ENCODE measurements at regions not wholly inside any gene's neighbourhood (a gene's known extent, or its start where the extent isn't known, plus 50 kb on each side); places are given as distances from the start of the nearest gene placed in this dataset.

DNA sequence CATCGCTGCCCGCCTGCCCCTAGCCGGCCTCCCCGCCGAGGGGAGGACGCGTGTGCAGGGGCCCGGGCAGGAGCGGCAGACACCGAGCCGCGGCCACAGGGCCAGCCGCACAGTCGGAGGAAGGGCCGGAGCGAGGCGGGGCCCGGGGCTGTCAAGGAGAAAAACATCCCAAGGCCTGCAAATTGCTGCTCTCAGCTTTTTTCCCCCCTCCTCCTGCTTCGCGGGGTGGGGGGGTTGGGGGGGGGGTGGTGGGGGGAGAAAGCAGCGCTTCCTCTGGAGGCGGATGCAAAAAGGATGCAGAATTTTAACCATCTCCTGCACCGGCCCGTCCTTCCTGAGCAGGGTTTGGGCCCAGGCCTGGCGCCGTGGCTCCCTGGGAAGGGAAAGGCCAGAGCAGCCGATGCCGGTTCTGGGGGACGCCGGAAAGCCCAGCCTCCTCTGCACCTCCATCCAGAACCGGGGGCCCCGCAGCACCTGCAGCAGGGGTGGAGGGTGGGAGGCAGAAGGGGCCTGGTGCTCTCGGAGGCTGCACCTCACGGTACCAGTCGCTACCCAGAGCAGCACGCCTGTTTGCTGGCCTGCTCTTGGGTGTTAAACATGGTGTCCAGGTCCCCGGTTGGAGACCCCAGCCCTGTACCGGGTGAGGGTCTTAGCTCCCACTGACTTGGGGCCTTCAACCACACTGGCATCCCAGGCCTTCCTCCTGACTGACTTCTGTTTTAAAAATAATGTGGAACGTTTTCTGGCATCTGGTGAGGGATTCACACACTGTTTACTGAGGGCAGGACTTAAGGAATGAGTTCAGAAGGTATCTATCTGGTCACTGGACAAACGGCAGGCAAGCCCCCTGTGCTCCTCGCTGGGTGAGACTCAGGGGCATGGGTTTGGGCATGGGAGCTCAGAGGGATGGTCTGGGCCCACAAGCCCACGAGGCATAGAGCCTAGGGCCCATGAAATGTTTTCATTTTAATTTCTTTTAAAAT lies 77.4 kb upstream of the WNT7B start:
- no peak for DNase-seq

DNA sequence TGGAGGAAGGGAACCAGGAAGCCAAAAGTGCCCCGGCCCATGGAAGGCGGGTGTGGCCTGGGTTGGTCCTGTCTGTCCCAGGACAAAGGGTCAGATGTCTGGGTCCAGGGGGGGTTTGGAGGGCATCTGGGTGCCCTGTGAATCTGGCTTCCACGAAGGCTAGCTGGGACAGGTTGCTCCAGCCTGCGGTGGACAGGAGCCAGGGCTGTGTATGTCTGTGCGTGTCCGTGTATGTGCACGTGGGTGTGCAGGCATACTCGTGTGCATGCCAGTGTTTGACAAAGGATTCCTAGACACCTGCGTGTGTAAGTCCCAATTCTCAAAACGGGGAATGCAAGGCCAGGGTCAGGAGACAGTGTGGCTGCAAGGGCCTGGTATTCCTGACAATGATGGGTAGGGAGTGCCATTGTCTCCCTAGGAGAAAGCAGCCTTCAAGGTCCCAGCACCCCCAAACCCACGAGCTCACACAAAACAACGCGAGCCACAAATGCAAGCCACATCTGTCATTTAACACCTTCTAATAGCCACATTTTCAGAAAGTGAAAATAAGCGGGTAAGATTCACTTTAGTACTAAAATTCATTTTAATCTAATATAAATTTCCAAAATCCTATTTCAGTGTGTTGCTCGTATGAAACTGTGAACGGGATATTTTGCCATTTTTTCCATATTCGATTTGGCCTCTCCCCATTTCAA lies 78.4 kb upstream of the WNT7B start:
- no peak for DNase-seq

DNA sequence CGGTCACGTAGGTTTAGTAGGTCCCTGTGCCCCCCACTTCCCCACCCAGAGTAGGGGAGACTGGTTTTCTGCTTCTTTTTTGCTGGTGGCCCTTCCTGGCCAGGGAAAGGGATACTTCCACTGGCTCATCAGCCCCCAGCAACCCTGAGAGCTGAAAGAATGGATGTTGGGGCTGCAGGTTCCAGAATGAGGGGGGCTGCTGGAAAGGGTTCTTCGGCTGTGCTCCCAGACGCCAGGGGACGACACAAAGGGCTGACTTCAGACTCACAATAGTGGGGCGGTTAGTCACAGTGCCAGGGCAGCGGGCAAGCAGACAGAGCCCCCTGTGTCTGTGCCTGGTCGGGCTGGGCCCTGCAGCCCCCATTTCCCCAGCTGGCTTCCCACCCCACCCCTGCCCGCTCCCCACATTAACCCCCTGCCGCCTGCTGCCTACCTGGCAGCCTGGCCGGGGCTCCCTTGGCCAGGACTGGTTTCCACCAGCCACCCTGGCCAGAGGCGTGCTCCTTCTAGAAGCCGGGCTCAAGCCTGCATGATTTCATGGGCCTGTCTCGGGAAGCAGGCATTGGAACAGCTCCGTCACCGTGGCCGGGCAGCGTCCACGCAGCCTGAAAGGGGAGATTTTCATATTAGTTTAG lies 79.1 kb upstream of the WNT7B start:
- DNase-seq = no peak

DNA sequence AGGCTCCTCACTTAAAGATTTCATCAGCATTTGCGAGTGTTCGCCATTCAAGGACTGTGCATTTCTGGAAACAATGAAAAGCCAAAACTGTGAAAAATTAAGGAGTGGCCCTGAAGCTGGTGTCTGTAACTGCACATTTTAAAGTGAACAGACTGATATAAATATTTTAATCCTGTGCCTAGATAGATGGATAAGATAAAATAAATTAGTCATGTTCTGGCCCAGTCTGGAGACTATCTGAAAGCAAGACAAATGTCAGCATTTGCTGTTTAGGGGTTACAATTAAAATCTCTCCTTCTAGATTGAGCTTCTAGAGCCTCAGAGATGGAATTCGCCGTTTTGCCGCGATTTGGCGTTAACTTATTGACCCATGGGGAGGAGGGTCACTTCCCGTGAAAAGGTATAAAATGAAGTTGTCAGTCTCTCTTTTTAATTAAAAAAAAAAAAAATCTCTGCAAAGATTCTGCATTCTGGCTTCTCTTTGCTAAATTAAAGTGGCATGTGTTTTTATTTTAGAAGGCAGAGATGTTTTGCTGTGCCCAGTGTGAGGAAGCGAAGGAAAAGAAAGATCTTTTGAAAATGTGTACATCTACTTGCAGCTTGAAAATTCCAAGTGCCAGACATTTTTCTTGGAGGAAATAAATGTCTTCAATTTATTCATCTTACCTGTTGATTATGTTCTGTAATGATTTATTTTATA lies 79.7 kb upstream of the WNT7B start:
- no peak for DNase-seq

DNA sequence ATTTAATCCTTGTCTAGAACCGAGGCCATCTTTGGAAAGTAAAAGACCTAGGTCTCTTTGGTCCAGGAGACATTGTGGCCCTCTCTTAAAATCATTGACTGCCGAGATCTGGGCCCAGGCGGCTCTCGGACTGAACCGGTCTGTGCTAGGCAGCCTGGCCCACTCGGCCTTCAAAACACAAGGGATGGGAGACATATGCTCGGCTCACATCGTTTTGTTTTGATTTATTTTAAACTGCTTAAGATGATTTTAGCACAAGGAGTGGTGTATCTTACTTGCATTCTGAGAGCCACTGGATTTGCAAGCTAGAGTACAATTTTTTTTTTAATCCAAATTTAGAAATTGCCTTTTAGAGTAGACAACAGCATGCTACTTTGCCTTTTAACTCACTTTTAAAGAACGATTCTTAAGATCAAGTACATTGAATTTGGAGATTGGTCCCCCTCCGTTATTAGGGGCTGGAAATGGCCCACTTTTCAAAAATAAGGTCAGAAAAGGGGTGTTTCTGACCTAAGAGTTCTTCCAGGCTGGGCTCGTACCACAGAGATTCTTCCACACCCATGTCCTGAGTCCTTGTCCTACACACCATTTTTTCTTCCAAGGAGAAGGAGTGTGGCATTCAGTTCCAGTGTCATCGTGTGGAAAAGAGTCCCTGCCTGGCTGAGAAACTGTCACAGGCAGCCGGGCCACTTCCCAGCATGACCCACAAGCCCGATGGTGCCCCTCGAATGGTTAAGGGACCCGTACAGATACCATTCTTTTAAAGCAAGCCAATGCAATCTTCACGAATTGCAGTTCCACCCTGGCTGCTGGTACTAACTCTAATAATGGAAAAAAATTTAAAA lies 80.5 kb upstream of the WNT7B start:
- DNase-seq = no peak

GRCh38 chr22:46058091-46058420 lies 81.1 kb upstream of the WNT7B start:
- no peak for DNase-seq

- no peak for DNase-seq
These were observed 81.9 kb upstream of the WNT7B start for GRCh38 chr22:46058591-46059519.

GRCh38 chr22:46060292-46061123 lies 83.5 kb upstream of the WNT7B start:
- no peak for DNase-seq

GRCh38 chr22:46061124-46061500 lies 84.2 kb upstream of the WNT7B start:
- no peak for DNase-seq

DNA sequence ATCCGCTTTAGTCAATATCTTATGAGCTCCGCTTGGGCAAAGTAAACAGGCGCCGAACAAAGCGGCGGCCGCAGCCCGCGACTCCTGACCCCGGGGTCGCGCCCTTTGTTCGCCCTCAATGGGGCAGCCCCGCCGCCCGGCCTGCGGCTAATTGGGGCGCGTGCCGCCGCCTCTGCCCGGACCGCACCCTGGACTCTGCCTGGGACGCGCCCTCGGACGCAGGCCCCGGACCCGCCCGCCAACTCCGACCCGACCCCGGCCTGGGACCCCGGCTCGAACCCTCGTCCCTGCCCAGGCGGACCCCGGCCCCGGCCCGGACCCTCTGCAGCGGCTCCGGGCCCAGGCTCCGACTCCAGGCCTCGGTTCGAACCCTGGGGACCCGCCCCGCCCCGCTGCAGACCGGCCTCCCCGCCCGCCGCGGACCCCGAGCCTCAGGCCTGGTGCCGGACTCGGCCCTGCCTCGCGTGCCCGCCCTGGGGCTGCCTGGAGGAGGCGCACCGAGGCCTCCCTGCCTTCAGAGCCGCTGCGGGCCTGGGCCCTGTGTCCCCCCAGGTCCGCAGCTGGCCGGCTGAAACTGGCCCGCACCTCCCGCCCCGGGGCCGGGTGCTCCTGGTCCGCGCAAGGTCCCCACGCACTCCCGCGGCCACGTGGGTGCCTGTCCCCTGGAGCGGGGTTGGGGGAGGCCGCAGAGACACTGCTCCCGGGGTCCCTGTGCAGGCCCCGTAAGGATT lies 84.7 kb upstream of the WNT7B start:
- DNase-seq = no peak

DNA sequence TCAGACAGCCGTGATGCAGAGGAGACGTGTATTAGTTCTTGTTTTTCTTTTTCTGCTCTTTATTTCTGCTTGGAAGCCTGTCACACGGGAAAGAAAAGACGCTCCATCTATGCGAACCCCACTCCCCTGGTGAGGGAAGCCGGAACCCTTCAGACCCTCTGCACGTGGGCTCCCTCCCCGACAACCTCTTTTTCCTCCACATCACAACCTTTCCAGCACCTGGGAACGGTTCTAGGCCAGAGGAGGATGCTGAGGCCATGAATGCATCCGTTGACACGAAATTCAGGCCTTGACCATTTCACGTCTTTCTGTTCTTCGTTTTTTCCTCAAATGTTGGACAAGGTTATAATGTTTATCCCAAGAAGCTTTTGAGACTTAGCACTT lies 85.3 kb upstream of the WNT7B start:
- no peak for DNase-seq

GRCh38 chr22:46062971-46063631 lies 86.1 kb upstream of the WNT7B start:
- no peak for DNase-seq

DNA sequence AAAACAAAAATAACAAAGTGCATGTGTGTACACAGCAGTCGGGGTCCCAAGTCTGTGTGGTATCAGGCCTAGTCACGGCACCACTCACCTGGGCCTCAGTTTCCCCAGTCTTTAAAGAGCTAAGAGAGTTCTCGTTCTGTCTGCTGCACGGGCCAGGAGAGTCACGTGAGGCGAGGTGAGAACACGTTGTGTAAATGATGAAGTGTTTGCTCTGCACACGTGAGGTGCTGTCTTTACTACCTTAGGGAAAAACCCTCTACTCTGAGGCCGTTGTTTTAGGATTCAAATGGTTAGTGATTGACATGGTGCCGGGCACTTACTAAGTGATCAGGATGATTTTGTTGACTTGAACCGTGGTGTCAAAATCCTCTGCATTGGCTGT lies 86.5 kb upstream of the PPARA start:
- DNase-seq = no peak

- no peak for DNase-seq
These were observed 85.9 kb upstream of the PPARA start for GRCh38 chr22:46064228-46064965.

DNA sequence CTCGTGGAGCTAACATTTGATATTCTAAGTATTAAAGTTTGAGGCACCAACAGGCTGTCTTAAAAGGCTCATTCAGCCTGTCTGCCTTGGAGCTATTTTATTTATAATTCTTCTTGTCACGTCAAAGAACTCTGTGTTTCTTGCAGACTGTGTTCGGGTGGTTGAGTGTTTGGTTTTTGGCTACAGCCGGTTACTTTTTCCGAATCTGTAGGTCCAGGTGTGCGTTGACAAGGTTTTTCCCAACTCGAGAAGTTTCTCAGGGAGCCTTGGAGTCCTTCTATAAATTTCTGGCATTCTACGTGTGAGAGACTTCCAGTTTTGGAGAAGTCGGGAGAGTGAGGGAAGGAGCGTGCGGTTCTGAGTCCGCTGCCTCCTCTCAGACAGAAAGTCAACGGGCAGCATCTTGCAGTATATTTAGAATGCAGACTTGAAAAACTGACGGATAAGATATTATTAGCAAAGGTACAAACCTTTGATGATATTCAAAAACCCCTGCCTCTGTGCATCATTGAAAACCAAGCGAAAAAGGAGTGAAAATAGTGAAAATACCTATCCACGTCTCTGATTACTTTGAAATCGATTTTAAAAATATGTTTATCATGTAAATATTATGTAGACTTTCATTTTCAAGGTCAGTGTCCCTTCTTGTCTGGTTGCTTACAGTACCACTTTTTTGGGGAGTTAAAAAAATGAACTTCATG lies 85.2 kb upstream of the PPARA start:
- no peak for DNase-seq

DNA sequence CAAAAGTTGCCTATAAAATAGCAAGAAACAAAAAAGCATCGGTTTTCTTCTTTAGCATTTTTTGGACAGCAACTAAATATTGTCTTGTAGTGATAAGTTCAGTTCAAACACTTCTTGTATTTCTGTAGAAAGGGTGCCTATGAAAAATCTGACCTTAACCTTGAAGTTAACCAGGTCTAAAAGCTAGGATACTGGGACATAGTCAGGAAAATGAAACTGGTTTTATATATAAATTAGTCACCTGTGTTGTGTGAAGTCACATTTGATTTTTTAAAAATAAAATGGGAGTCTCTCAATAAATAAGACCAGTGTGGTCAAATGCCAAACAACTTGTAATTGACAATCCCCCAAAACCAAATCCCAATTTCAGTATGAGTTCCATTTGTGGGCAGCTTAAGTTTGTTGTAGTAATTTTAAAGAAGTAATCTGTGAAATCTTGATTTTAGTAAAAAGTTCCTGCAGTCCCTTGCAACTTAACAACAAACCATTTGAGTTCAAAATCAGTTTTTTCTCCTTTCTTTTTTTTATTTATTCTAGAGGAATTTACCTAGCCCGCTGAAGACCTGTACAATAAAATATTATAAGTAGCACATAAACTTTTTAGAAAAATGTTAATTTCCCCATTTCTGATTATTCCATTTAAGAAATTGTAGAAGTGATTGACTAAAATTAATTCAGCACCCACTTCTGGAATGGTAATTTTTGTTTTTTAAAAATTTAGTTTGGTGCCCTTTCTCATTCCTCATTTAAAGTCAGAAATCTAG lies 84.5 kb upstream of the PPARA start:
- no peak for DNase-seq

DNA sequence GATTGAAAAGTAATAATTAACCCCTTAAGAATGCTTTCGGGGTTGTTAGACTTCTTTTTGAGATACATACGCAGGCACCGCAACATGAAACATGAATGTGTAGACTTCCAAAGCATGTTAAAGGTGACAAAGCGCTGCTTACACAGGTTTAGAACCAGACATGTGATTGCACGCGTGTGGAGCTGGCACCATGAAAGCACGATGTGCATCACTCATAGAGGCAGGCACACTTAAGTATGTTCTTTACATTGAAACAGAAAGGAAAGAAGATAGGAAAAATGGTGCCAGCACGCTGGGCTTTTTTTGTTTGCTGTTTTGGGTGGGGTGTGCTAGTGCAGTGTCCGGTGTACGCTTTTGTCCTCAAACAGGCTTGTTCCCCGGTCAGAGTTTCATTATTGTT lies 83.6 kb upstream of the PPARA start:
- no peak for DNase-seq

Measured in NCI-H774 (cell line).